ENCODE measurements at regions not wholly inside any gene's neighbourhood (a gene's known extent, or its start where the extent isn't known, plus 50 kb on each side); places are given as distances from the start of the nearest gene placed in this dataset.
A peak's percentile ranks its signal among the peaks of the same experiment; 100 is the strongest.

DNA sequence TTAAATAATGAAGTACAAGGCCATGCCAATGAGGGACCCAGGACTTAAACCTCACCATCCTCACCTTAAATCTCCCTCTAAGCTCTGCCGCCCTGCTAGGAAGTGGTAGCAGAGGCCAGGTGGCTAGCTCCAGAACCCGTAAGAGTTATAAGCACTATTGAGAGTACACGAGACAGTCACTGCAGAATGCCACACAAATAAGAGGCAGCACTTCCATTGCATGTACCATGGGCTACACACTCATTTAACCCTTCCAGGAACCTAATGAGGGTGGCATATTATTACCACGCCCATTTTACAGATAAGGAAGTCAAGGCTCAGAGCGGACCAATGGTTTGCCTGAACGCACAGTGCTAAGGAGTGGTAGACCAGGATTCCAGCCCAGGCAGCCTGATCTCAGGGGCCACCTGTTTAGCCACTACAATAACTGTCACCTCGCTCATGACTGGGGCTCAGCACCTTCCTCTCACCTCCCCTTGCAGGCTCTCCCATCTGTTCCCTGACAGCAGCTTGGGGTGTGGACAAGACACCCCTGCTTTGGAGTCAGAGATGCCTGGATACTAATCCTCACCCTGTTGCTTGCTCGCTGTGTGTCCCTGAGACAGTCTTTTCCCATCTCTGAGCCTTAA lies 54.8 kb upstream of the ID3 start:
- Histone ChIP-seq H3K9me3 (ENCODE audit: low read length) (no peaks in the 10 kb centered on the region), H3K79me2 (ENCODE audit: insufficient read depth, low read length) (no peaks in the 10 kb centered on the region), H3K27ac (ENCODE audit: low read depth, low read length, poor library complexity, severe bottlenecking) (peak overlapping the region; percentile 98), H3K9me2 (ENCODE audit: low read depth, low read length) (no peaks in the 10 kb centered on the region), H3K4me3 (ENCODE audit: low read depth, low read length, poor library complexity, severe bottlenecking) (peak overlapping the region; percentile 22), H4K20me1 (ENCODE audit: insufficient read depth, low read length) (no peaks in the 10 kb centered on the region), H3K4me1 (ENCODE audit: insufficient read depth, low read length, severe bottlenecking) (peaks cover 83% of the 10 kb centered on the region), H3F3A (ENCODE audit: insufficient read depth, low read length) (peaks cover 10% of the 10 kb centered on the region), H2AFZ (ENCODE audit: low read length) (no peak overlapping the region), H3K27me3 (ENCODE audit: insufficient read depth, low read length) (no peaks in the 10 kb centered on the region), H3K36me3 (ENCODE audit: insufficient read depth, low read length) (no peaks in the 10 kb centered on the region), H3K4me2 (ENCODE audit: low read length) (peak overlapping the region; percentile 50), H3K9ac (ENCODE audit: low read length) (peak overlapping the region; percentile 66)
- TF ChIP-seq, protein P1, sequence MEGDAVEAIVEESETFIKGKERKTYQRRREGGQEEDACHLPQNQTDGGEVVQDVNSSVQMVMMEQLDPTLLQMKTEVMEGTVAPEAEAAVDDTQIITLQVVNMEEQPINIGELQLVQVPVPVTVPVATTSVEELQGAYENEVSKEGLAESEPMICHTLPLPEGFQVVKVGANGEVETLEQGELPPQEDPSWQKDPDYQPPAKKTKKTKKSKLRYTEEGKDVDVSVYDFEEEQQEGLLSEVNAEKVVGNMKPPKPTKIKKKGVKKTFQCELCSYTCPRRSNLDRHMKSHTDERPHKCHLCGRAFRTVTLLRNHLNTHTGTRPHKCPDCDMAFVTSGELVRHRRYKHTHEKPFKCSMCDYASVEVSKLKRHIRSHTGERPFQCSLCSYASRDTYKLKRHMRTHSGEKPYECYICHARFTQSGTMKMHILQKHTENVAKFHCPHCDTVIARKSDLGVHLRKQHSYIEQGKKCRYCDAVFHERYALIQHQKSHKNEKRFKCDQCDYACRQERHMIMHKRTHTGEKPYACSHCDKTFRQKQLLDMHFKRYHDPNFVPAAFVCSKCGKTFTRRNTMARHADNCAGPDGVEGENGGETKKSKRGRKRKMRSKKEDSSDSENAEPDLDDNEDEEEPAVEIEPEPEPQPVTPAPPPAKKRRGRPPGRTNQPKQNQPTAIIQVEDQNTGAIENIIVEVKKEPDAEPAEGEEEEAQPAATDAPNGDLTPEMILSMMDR (IDR thresholded peaks at IDR 0.05; ENCODE audit: low read length): no peak

DNA sequence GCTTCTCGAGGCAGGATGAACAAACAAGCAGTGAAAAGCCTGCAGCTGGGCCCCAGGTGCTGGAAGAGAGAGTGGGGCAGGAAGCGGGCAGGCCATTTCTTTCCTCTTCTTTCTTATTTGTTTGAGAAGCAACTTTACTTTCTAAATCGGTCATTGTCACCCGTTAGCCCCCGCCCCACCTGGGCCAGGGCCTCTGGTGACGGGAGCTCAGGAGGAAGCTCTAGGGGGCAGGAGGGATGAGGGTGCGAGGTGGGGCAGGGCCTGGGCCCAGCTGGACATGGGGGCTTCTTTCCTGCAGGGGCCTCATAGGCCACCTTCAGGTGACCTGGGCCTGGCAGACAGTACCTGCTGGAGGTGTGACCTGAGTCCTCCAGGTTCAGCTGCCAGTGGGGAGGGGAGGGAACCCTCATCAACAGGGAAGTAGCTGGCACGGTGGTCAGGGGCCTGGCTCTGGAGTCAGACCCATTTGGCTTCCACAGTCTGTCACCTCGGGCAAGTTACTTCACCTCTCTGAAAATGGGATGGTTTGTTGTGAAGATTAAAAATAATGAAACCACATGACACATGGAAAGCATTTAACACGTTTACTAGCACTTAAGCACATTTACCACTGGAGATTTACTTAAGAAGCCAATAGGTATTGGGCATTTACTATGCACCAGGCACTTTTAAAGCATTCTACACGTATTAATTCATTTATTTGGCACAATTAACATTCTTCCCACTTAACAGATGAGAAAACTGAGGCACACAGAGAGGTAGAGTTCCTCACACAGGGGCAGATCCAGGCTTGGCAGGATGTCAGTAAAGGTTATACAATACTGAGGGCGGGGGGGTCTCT lies 54.1 kb upstream of the ID3 start:
- Histone ChIP-seq H2AFZ (ENCODE audit: low read length) (no peak overlapping the region), H3K4me3 (ENCODE audit: low read depth, low read length, poor library complexity, severe bottlenecking) (peak overlapping the region; percentile 22), H3K27ac (ENCODE audit: low read depth, low read length, poor library complexity, severe bottlenecking) (peak overlapping the region; percentile 98), H3K9ac (ENCODE audit: low read length) (peak overlapping the region; percentile 66), H3K9me2 (ENCODE audit: low read depth, low read length) (no peaks in the 10 kb centered on the region), H3K36me3 (ENCODE audit: insufficient read depth, low read length) (no peaks in the 10 kb centered on the region), H3K79me2 (ENCODE audit: insufficient read depth, low read length) (no peaks in the 10 kb centered on the region), H3K4me1 (ENCODE audit: insufficient read depth, low read length, severe bottlenecking) (peaks cover 75% of the 10 kb centered on the region), H3K27me3 (ENCODE audit: insufficient read depth, low read length) (no peaks in the 10 kb centered on the region), H3K4me2 (ENCODE audit: low read length) (peak overlapping the region; percentile 50), H4K20me1 (ENCODE audit: insufficient read depth, low read length) (no peaks in the 10 kb centered on the region), H3K9me3 (ENCODE audit: low read length) (no peaks in the 10 kb centered on the region), H3F3A (ENCODE audit: insufficient read depth, low read length) (peaks cover 10% of the 10 kb centered on the region)
- TF ChIP-seq, protein P1 (IDR thresholded peaks at IDR 0.05; ENCODE audit: low read length): no peak
- no peak for TF ChIP-seq EZH2 (IDR thresholded peaks at IDR 0.05; ENCODE audit: borderline replicate concordance, low read length)

DNA sequence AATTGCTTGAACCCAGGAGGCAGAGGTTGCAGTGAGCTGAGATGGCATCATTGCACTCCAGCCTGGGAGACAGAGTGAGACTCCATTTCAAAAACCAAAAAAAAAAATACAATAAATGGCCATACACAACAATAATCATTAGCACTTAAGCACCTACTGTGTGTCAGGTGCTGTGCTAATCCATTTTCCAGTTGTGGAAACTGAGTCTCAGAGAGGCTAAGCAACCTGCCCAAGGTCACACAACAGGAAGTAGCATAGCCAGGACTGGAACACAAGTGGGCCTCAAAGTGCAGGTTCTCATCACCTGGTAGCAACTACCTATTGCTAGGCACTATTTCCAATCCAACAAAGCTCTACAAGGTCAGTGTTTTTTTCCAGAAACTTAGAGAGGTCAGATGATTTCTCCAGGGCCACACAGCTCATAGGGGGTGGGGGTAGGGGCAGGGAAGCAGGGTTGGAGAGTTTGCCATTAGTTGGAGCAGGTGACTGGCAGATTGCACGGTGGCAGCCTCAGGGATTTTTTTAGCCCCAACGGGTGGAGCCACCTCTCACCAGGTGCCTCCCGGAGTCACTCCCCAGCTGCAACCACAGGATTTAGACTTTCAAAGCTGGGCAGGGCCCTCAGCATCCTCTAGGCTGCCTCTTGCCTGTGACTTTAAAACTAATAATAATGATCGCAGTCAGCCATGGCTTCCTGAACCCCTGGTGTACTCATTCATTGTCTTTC lies 52.5 kb upstream of the ID3 start:
- Histone ChIP-seq H3K27me3 (ENCODE audit: insufficient read depth, low read length) (no peaks in the 10 kb centered on the region), H3K9me3 (ENCODE audit: low read length) (no peaks in the 10 kb centered on the region), H3K9ac (ENCODE audit: low read length) (peak overlapping the region; percentile 66), H2AFZ (ENCODE audit: low read length) (no peak overlapping the region), H3K36me3 (ENCODE audit: insufficient read depth, low read length) (no peaks in the 10 kb centered on the region), H3K4me1 (ENCODE audit: insufficient read depth, low read length, severe bottlenecking) (peaks cover 76% of the 10 kb centered on the region), H3K4me2 (ENCODE audit: low read length) (peak overlapping the region; percentile 50), H3K27ac (ENCODE audit: low read depth, low read length, poor library complexity, severe bottlenecking) (peak overlapping the region; percentile 98), H3K9me2 (ENCODE audit: low read depth, low read length) (no peaks in the 10 kb centered on the region), H3F3A (ENCODE audit: insufficient read depth, low read length) (peaks cover 10% of the 10 kb centered on the region), H4K20me1 (ENCODE audit: insufficient read depth, low read length) (no peaks in the 10 kb centered on the region), H3K79me2 (ENCODE audit: insufficient read depth, low read length) (no peaks in the 10 kb centered on the region), H3K4me3 (ENCODE audit: low read depth, low read length, poor library complexity, severe bottlenecking) (peak overlapping the region; percentile 12)
- TF ChIP-seq, protein P1 (IDR thresholded peaks at IDR 0.05; ENCODE audit: low read length): no peak
- TF ChIP-seq EZH2 (IDR thresholded peaks at IDR 0.05; ENCODE audit: borderline replicate concordance, low read length): no peak

All from OCI-LY1 (cell line).